CD4-positive, alpha-beta T cell treated with Interferon gamma for 1 hour (primary cell): ENCODE measurements at regions not wholly inside any gene's neighbourhood (a gene's known extent, or its start where the extent isn't known, plus 50 kb on each side); places are given as distances from the start of the nearest gene placed in this dataset.

ENCODE experiments used
- DNase-seq: peaks from one replicate; pipeline ENCODE4 v3.0.0-alpha.2; 2020

DNA sequence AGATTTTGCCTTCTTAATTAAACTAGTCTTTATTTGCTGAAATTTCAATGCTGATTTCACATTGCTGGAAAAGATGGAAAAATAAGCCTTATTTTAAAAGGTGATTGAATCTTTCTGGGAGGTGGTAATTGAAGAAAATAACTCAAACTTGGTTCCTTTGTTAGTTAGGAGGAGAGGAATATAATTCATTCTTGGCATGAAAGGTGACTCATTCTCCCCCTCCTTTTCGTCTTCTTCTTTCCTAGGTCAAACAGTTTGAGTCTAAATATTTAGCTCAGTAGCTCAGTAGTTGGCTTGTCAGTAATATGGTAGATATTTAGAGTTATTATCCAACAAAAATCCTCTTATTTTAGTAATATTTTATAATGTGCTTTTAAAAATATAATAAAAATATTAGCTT is 353.9 kb upstream of the MEF2C start:
- no peak for DNase-seq

DNA sequence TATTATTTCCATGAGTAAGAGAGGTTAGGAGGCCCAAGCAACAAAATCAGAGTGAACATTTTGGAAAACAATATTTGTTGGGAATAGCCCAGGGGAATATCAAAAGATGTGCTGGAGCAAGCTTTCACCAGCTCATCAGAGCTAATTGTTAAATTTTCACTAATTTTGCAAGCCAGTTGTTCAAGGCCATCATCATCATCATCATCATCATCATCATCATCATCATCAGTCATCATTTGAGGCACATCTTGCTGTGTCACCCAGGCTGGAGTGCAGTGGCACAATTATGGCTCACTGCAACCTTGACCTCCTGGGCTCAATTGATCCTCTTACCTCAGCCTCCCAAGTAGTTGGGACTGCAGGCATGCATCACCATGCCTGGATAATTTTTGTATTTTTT is 350.5 kb upstream of the MEF2C start:
- DNase-seq = no peak

DNA sequence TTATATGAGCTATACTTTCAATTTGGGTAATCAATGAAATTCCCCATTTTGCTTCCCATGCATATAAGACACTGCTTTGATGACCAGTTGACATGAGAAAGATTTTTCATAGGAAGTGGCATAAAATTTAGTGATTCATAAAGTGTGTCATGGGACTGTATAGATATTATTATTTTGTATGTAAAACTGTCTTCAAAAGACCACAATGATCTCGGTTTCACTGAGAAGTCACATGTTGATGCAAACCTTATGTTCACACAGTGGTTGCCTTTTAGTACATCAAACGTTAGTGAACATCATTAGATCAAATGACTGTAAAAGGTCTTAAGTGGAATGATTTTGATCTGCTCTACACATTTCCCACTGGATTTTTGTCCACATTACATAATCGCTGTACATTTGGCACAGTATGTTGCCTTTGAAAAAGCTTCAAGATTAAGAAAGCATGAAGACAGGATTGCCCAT is 349.2 kb upstream of the MEF2C start:
- DNase-seq = no peak

DNA sequence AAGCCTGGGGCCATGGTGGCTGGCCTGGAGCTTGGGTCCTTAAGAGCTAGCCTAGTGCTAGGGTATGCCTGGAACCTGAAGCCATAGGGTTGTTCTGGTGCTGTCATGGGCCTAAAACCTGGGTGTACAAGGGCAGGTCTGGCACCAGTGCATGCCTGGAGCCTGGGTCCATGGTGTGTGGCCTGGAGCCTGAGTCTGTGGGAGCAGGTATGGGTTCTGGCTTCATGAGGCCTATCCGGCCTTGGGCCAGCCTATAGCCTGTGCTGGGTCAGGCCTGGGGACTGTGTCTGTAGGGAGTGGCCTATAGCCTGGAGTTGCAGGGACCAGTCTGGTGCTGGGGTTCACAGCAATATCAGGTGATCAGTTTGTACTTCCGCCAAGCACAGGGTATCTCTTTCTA is 347.2 kb upstream of the MEF2C start:
- DNase-seq = no peak

DNA sequence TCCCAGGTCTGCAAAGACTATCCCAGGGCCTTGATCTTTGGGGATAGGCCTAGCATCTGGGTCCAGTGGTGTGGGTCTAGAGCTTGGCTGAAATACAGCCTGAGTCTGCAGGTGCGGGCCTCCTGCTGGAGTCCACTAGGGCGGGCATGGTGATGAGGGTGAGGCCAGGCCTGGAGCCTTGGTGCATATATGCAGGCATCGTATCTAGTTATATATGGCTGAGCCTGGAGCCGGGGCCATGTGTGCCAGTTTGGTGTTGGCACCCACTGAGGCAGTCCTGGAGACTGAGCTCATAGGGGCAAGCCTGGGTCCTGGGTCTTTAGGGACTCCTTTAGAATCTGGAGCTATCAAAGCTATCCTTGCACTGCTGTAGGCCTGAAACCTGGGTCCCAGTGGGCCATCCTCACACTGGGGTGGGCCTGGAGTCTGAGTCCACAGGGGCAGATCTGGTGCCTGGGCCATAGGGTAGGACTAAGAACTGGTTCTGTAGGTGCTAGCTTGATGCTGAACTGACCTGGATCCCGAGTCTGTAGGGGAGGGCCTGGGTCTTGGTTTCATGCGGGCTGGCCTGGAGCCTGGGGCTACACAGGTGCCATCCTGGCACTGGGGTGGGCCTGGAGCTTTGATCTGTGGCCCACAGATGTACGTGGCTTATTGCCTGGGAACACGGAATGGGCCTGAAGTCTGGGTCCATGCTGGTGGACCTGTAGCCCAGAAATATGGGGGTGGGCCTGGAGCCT is 346.5 kb upstream of the MEF2C start:
- no peak for DNase-seq

DNA sequence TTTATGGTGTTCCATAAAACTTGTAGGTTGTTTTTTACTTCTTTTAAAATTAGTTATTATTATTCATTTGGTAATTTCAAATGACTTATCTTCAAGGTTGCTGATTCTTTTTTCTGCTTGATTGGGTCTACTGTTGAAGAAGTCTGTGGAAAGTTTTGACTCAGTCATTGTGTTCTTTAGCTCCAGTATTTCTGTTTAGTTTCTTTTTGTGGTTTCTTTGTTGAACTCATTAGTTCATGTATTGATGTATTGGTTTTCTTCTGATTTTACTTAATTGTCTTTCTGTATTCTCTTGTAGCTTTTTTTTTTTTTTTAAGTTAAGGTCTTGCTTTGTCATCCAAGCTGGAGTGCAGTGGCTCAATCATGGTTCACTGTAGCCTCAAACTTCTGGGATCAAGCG is 345.4 kb upstream of the MEF2C start:
- DNase-seq = no peak

DNA sequence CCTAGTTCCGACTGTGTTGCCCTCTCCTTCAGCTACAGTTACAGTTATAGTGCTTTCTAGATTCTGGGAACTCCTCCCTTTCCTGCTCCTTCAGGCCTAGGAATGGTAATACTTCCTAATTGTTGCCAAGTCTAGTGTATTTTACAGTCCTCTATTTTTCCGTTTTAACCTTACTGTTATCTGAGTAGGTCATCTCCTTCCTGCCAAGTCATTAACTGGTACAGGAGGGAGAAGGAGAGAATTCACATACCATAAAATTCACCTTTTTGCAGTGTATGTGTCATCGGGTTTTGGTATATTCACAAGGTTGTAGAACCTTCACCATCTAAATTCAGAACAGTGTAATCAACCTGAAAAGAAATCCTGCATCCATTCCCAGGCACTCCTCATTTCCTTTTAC is 335.4 kb upstream of the MEF2C start:
- DNase-seq = no peak

DNA sequence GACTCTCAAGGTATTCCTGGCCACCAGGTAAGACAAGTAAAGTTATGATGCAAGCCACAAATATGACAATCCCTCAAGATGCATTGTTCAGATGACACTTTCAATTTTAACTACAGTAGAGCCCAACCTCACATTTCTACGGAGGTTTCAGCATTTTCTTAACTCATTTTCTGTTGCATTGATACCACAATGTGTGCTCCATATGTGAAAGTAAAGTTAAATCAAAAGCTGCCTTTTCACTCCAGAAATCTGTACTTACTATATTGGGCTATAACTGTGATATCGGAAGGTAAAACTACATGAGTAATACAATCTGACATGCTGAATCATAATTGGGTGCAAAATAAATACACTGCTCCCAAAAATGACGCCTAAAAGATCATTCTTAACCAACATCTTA is 333.6 kb upstream of the MEF2C start:
- DNase-seq = no peak

DNA sequence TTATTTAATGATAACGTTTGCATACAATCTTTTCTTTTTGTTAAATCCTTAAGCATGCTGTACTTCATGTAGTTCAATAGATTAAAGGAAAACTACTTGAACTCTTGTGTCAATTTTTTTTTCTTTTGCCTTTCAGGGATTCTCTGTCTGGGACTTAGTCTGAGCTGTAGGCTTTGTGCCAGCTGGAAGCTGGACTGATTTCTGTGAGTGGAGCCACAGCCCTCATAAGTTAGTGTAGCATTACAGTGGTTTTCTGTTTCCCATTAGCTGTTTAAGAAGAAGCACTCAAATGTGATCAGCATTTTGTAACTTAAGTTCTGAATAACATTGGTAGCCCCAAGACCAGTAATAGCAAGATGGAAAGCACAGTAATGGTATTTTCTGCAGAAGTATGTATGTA is 330.6 kb upstream of the MEF2C start:
- DNase-seq = no peak

DNA sequence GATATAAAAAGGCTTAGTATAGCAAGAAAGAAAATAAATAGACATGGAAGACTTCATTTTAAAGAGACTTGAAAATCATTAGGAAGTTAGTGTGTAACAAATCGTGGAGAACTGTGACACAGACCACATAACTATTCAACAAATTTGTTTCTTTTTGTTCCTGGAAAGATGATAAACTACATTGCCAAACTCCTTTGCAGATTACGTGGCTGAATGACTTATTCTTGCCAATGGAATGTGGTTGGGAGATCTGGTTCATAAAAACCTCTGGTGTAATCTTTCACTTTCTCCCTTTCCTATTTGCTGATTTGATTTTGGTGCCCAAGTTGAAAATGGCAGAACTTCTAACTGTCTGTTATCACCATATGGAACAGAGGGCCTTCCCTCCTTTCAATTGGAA is 328.9 kb upstream of the MEF2C start:
- no peak for DNase-seq

DNA sequence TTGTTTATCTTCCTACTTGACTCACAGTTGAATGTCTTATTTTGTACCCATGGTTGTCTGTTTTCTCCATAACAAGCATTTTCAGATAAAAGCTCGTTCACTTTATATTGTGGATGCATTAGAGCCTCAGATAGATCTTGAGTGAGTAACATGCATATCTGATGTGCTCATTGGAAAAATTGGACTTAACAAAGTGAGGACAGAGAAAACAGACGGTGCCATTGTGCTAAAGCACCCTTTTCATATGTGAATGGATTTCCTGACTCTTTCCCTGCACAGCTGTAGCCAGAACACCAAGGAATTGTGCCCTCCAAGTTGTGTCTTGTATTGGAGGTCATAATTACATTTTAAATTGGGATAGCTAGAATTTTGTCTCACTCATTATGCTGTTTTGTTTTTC is 325.8 kb upstream of the MEF2C start:
- DNase-seq = no peak

DNA sequence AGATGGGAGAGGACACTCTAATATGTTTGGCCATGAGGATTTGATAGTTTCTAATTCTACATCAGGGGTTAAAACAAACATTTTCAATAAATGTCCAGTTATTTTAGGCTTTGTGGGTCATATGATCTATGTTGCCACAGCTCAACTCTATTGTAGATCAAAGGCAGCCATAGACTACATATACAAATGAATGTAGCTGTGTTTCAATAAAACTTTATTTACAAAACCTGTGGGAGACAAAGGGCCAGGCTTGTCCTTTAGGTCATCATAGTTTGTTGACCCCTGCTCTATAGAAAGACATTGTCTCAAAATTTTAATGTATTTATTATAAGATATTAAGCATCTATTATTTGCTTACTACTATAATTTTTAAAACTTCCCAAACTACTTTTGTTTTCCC is 325.4 kb upstream of the MEF2C start:
- DNase-seq = no peak

DNA sequence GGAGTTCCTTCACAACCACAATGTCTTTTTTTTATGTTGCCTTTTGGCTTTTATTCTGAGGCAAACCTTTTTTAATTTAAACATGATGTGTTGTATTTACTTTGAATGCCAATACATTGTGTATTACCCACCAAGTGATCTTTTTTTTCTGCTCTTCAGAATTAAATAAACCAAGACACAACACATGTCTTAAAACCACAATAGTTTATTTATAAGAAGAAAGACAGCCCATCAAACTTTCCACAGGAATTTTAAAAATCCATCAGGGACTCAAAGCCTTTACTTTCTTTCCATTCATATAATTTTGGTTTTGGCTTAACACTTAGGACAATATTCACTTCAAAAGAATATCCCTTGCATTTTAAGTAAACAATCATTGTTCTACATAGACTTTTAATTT is 321.8 kb upstream of the MEF2C start:
- no peak for DNase-seq

DNA sequence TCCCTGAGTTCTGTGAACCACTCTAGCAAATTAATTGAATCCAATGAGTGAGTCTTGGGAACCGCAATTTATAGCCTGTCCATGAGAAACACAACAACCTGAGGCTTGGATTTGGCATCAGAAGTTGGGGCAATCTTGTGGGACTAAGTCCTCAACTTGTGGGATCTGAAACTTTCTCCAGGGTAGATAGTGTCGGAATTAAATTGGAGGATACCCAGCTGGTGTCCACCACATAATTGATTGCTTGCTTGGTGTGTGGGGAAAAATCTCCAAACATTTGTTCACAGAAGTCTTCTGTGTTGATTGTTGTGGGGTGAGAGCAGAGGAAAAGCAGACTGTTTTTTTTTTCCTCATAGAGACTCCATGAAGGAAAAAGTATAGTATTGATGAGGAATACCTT is 320.6 kb upstream of the MEF2C start:
- DNase-seq = no peak

DNA sequence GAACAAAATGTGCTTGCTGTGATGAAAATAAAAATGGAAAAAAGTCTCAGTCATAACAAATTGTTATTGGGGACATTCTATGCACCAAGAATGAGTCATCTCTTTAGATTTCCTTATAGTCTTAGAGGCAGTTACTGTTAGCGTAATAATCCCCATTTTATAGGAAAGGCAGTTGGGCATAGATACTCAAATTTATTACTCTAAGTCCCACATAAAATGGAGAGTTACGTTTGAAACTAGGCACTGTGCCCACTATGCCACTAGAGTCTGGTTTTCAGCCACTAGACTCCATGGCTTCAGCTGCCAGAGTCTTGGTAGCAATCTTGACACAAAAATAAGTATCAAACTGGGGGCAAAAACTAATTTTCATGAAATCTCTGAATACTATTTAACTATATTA is 317.9 kb upstream of the MEF2C start:
- DNase-seq = no peak

DNA sequence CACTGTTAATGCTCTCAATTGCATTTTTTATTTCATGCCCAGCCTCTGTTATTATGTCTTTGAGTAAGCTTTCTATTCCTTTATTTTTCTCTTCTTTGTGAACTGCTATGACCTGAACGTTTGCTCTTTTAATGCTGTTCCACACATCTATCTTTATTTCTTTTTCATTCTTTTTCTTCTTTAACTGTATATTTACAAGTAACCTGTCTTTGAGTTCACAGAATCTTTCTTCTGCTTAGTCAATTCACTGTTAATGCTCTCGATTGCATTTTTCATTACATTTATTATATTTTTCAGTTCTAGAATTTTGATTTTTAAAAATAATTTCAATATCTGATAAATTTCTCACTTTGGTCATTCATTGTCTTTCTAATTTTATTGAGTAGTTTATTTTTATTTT is 316.3 kb upstream of the MEF2C start:
- no peak for DNase-seq

DNA sequence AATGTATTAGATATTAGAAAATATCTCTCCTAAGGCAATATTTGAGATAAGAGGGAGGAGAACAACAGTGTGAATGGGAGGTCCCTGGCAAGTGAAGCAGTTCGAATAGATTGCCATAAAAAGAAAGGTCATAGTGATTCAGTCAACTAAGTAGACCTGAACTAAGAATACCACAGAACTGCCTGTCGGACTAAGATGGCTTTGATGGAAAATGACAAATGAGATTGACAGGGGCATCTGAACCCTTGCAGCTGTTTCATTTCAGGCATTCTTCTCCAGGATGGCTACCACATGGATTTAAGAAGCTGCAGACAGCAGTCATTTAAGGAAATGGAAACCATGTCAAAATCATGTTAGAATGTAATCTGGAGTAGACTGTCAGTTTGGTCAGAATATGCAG is 308.4 kb upstream of the MEF2C start:
- DNase-seq = no peak

DNA sequence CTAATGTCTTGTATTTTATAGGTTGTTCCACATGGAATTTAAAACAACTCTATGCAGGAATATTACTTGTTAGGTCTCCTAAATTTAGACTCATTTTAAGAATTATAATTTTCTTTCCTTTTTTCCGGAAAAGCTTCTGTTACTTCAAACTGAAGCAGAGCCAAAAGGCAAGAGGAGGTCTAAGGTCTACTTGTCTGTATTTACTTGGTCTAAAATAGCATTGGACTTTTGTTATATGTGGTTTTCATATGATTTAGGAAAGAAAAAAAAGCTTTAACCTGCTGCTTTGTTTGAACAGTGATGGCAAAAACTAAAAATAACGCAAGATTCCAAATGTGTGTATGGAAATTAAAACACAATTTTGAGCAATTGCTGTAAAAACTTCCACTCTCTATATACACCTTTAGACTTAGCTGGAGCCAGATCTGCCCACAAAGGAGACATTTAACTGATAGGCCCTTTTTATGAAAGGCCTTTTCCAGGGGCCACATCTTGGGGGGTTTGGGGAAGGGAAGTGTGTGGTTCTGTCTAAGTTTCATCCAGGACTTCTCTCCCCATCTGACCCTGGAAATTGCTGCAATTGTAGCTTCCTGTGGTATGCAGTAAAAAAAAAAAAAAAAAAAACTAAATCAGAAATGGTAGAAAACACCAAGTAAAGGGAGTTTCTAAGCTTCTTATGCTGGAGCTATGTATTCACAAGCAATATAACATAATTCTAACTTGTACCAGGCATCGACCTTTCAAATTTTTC is 307.7 kb upstream of the MEF2C start:
- DNase-seq = no peak

DNA sequence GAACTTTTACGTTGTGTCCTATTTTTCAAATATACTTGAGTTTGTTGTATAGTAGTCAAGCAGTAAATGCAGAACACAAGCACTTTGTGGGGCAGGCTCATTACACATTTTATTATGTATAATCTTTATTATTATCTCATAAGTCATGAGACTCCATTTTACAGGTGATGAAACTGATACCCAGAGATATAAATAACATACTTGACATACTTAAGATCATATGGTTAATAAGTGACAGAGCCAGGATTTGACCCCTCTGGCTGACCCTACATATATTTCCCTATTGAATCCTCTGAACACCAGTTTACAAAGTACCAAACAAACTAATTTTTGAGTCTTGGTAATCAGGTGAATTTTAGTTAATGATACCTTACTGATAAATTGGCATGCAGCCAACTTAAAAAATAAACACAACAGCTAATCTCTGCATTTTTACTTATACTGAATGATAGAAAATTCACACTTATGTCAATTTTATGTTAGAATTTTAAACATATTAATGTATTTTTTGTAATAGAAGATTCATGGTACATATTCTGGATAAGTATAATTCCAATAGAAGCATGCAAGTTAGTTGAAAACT is 305.0 kb upstream of the MEF2C start:
- no peak for DNase-seq

DNA sequence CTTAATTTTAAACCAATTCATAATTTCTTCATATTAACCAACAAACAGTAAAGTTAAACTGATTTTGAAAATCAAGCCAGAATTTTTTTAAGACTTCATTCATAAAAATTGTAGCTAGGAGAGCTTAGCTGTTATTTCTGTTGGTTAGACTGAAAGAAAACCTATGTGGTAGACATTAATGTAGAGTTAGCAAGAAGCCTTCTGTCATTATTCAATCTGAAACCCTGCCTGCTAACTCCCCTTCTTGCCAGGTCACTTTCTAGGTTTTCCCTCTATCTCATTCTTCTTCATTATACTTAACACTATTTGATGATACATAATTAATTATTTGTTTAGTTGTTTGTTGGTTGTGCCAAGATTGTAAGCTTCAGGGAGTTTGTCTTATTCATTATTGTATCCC is 304.3 kb upstream of the MEF2C start:
- DNase-seq = no peak

DNA sequence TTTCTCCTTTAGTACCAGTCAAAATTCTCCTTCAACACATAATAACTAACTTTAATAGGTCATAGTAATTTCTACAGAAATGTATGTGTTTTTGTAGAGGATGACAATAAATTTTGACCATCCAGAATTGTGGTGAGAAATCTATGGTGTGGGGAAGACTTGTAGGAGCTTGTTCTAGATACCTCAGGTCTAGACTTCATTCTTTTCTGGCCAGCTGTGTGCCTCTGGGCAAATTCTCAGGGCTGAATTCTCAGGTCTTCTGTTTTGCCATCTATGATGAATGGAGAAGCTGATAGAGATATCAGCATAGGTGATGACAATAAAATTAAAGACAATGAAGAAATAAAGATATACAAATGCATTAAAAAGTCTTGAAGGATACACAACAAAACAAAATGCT is 298.6 kb upstream of the MEF2C start:
- no peak for DNase-seq

DNA sequence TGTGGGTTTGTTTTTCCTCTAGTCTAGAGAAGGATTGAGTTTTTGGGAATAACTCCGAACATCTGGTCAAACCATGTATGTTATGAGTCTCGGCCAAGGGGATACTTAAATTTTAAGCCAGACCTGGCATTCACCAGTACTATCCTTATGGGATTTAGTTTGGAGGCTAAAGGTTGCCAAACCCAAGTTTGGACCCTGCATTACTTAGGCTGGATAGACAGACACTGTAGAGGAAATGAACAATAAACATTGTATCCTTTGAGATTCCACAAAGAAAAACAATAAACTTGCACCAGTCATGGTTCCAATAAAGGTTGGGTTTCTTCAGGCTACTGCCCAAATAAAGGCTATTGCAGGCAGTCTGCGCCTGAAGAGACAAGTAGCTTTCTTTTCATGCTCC is 296.7 kb upstream of the MEF2C start:
- no peak for DNase-seq

DNA sequence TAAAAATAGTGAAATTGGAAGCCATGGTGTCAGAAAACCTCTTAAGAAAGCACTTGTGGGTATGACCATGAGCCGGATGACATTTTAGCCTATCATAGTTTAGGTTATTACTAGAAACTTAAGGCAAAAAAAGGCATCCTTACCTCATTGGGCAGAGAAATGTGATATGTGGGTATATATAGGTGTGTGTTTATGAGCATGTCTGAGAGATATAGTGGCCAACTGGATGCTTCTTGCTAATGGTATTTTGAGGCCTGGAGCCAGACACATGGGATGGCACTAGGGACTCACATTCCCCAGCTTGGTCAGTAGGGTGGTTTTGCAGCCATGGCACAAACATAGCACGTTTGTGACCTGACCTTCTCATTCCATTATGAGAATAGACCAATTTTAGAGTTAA is 295.6 kb upstream of the MEF2C start:
- DNase-seq = no peak

DNA sequence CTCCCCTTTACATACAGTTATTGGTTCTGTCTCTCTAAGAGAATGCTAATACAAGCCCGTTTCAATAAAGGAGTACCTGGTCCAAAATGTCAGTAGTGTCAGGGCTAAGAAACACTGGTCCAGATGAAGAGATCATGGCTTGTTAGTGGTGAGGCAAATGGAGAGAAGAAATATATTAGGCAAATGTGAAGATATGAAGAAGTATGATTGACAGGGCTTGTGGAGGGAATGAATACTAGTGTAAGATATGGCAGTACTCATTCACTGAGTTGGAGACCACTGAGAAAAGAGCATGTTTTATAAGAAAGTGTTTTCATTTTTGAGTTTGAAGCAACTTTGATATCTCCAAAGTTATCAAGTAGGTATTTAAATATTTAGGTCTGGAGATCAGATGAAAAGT is 290.5 kb upstream of the MEF2C start:
- DNase-seq = no peak

DNA sequence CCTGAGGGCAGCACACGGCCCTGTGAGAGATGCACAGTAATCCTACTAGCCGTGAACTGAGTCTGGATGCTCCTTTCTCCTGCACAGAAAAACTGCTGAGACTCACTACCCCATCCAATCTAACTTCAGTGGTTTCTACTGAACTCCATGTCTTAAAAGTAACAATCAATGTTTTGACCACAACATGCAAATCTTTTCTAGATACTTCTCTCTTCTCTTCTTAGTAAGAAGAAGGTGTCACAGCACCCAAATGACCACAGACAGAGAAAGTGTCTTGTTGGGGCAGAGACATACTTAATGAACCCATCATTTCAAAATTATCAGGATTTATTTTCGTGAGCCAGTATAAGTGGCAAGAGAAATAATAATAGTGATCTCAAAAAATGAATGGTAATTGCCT is 285.8 kb upstream of the MEF2C start:
- DNase-seq = no peak
